ENCODE measurements at regions not wholly inside any gene's neighbourhood (a gene's known extent, or its start where the extent isn't known, plus 50 kb on each side); places are given as distances from the start of the nearest gene placed in this dataset.

- TF ChIP-seq, protein P1, sequence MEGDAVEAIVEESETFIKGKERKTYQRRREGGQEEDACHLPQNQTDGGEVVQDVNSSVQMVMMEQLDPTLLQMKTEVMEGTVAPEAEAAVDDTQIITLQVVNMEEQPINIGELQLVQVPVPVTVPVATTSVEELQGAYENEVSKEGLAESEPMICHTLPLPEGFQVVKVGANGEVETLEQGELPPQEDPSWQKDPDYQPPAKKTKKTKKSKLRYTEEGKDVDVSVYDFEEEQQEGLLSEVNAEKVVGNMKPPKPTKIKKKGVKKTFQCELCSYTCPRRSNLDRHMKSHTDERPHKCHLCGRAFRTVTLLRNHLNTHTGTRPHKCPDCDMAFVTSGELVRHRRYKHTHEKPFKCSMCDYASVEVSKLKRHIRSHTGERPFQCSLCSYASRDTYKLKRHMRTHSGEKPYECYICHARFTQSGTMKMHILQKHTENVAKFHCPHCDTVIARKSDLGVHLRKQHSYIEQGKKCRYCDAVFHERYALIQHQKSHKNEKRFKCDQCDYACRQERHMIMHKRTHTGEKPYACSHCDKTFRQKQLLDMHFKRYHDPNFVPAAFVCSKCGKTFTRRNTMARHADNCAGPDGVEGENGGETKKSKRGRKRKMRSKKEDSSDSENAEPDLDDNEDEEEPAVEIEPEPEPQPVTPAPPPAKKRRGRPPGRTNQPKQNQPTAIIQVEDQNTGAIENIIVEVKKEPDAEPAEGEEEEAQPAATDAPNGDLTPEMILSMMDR (IDR thresholded peaks at IDR 0.05), result no peak
- no peaks in the 10 kb centered on the region for H3K9me3 ChIP-seq (ENCODE audit: control insufficient read depth, low read length)
Observed at GRCh38 chr2:136550181-136550580, 215.2 kb upstream of the THSD7B start.

DNA sequence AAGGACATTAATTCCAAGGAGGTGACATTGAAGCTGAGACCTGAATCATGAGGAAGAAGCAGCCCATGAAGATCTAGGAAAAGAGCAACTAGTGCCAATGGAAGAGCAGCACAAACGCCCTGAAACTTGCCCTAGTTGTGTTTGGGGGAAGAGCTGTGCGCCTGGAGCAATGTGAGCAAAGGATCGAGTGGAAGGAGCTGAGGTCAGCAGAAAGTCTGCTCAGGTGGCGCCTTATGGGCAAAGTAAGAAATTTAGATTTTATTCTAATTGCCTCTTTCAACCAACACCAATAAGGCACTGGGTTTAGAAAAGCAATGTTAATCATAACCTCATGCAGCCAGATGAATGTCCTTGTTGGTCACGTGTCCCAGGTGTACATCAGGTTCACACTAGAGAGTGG lies 226.0 kb upstream of the THSD7B start:
- Histone ChIP-seq H3K9ac (no peak overlapping the region), H3K9me3 (ENCODE audit: control insufficient read depth, low read length) (no peaks in the 10 kb centered on the region), H3K36me3 (ENCODE audit: control insufficient read depth, insufficient read depth, low read length) (no peaks in the 10 kb centered on the region), H3K27ac (no peak overlapping the region), H2AFZ (no peak overlapping the region), H3K27me3 (ENCODE audit: control insufficient read depth, insufficient read depth, low read length) (no peaks in the 10 kb centered on the region), H3K4me2 (ENCODE audit: low read length) (no peak overlapping the region), H3K4me1 (no peaks in the 10 kb centered on the region), H3K4me3 (ENCODE audit: low read depth, low read length) (no peak overlapping the region), H3K79me2 (no peaks in the 10 kb centered on the region)
- TF ChIP-seq, protein P1 (IDR thresholded peaks at IDR 0.05), result no peak

More at GRCh38 chr2:136550181-136550580, 215.2 kb upstream of the THSD7B start:
- Histone ChIP-seq H2AFZ (no peak overlapping the region), H3K4me1 (no peaks in the 10 kb centered on the region), H3K4me3 (ENCODE audit: low read depth, low read length) (no peak overlapping the region), H3K4me2 (ENCODE audit: low read length) (no peak overlapping the region), H3K9ac (no peak overlapping the region), H3K27me3 (ENCODE audit: control insufficient read depth, insufficient read depth, low read length) (no peaks in the 10 kb centered on the region), H3K36me3 (ENCODE audit: control insufficient read depth, insufficient read depth, low read length) (no peaks in the 10 kb centered on the region), H3K79me2 (no peaks in the 10 kb centered on the region), H3K27ac (no peak overlapping the region)

DNA sequence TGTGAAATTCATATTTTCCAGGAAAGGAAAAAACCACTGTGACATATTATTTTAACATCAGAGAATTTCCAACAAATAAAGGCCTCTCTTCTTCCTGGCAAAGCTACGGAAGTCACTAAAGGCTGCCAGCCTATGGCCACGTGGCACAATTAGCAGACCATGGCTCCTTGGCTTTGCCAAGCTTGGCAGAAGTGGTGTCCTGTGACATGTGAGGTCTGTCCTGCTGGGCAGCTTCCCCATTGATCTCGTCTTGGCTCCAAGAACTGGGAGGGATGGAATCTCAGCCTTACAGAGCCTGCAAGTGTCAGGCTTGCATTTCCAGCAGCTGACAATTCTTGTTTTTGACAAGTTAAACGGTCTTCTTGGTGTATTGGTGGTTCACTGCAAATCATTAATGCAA lies 226.9 kb upstream of the THSD7B start:
- no peak overlapping the region for H3K27ac ChIP-seq
- no peak overlapping the region for H3K4me3 ChIP-seq (ENCODE audit: low read depth, low read length)
- no peak overlapping the region for H3K4me2 ChIP-seq (ENCODE audit: low read length)
- no peak overlapping the region for H3K9ac ChIP-seq
- H3K79me2 ChIP-seq, result no peaks in the 10 kb centered on the region
- H3K9me3 ChIP-seq (ENCODE audit: control insufficient read depth, low read length), result no peaks in the 10 kb centered on the region
- H3K36me3 ChIP-seq (ENCODE audit: control insufficient read depth, insufficient read depth, low read length), result no peaks in the 10 kb centered on the region
- TF ChIP-seq, protein P1 (IDR thresholded peaks at IDR 0.05), result no peak
- H2AFZ ChIP-seq, result no peak overlapping the region
- H3K27me3 ChIP-seq (ENCODE audit: control insufficient read depth, insufficient read depth, low read length), result no peaks in the 10 kb centered on the region
- no peaks in the 10 kb centered on the region for H3K4me1 ChIP-seq

- Histone ChIP-seq H3K9ac (no peak overlapping the region), H3K4me1 (no peaks in the 10 kb centered on the region), H3K9me3 (ENCODE audit: control insufficient read depth, low read length) (no peaks in the 10 kb centered on the region), H3K36me3 (ENCODE audit: control insufficient read depth, insufficient read depth, low read length) (no peaks in the 10 kb centered on the region), H3K27me3 (ENCODE audit: control insufficient read depth, insufficient read depth, low read length) (no peaks in the 10 kb centered on the region), H3K4me2 (ENCODE audit: low read length) (no peak overlapping the region), H2AFZ (no peak overlapping the region), H3K4me3 (ENCODE audit: low read depth, low read length) (no peak overlapping the region), H3K27ac (no peak overlapping the region), H3K79me2 (no peaks in the 10 kb centered on the region)
- TF ChIP-seq, protein P1 (IDR thresholded peaks at IDR 0.05), result no peak
Observed at GRCh38 chr2:136534811-136535210, 230.5 kb upstream of the THSD7B start.

- no peaks in the 10 kb centered on the region for H3K27me3 ChIP-seq (ENCODE audit: control insufficient read depth, insufficient read depth, low read length)
- H3K36me3 ChIP-seq (ENCODE audit: control insufficient read depth, insufficient read depth, low read length), result no peaks in the 10 kb centered on the region
- TF ChIP-seq, protein P1 (IDR thresholded peaks at IDR 0.05), result no peak
- no peak overlapping the region for H3K9ac ChIP-seq
- no peak overlapping the region for H2AFZ ChIP-seq
- no peaks in the 10 kb centered on the region for H3K9me3 ChIP-seq (ENCODE audit: control insufficient read depth, low read length)
- H3K27ac ChIP-seq, result no peak overlapping the region
- H3K79me2 ChIP-seq, result no peaks in the 10 kb centered on the region
- H3K4me1 ChIP-seq, result no peaks in the 10 kb centered on the region
- no peak overlapping the region for H3K4me3 ChIP-seq (ENCODE audit: low read depth, low read length)
- no peak overlapping the region for H3K4me2 ChIP-seq (ENCODE audit: low read length)
Observed at GRCh38 chr2:136532171-136532570, 233.2 kb upstream of the THSD7B start.

Measured in parathyroid adenoma (tissue), 2 donors.